Activated T-cell treated with anti-CD3 and anti-CD28 coated beads for 1 hour (primary cell): ENCODE measurements at regions not wholly inside any gene's neighbourhood (a gene's known extent, or its start where the extent isn't known, plus 50 kb on each side); places are given as distances from the start of the nearest gene placed in this dataset.
"Not testable (repeated sequence)": the region's sequence is repeated elsewhere in the genome, so short reads cannot be mapped to it uniquely, and the experiment has no call there.

Experiments
- DNase-seq: peaks from one replicate; pipeline ENCODE4 v3.0.0-alpha.2; 2020; ENCODE audit warnings: low read depth

DNA sequence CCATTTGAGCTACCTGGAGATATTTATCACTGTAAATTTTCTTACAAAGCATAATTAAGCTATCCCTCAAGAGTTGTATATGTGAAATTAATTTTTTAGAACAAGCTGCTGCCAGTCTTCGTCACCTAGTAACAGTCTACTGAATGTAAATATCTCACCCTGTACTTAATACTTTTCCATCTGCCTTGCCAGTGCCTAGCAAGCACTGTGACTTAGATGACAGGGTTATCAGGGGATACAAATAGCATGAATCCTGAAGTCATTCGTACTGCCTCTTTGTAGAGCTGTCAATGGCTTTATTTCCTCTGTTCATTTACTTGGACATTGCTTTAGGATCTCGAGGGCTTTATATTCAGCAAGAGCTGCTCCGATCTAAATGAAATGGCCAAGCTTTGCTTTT, 763.6 kb downstream of the ADCYAP1 start:
- DNase-seq = no peak

DNA sequence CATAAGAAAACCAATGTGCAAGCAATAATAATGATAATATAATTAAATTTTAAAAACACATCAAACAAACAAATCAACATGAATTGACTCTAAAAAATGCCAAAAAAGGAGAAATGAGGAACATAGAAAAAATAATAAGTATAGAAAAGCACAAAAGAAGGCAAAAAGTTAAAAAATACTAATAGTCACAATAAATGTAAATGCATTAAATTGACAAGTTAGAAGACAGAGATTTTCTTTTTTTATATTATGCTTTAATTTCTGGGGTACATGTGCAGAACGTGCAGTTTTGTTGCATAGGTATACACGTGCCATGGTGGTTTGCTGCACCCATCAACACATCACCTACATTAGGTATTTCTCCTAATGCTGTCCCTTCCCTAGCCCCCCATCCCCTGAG, 767.0 kb downstream of the ADCYAP1 start:
- DNase-seq = not testable (repeated sequence)

DNA sequence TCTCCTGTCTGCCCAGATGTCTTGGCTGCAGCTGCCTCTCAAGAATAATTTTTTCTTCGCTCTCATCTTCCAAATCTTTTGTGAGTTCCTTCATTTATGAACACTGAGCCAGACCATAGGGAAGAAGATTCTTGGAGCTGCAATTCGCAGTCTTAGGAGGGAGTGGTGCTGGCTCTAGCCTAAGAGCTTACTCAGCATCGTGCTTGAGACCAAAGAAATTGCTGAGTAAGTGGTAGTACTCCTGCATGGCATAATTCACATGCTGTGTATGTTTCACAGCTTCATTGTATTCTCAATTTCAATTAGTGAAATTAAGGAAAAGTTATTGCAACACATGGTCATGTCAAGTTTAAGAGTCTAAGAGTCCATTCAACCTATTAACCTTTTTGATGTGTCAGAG, 771.7 kb downstream of the ADCYAP1 start:
- no peak for DNase-seq

DNA sequence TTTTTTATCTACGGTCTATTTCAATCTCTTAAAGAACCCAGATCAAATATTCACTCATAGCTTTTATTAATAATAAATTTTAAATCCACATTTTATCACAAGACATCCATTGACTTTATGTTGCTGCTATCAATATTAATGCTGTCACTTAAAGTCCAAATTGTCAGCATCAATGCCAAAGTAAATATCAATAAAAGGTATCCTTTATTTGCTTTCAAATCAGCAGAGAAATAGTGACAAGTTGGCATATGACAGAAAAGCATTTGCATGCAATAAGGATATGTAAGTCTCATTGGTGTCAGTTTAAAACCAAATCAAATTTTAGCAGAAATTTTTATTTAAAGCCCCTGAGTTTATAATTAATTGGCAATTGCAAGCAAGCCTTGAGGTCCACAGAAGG, 775.4 kb downstream of the ADCYAP1 start:
- no peak for DNase-seq

DNA sequence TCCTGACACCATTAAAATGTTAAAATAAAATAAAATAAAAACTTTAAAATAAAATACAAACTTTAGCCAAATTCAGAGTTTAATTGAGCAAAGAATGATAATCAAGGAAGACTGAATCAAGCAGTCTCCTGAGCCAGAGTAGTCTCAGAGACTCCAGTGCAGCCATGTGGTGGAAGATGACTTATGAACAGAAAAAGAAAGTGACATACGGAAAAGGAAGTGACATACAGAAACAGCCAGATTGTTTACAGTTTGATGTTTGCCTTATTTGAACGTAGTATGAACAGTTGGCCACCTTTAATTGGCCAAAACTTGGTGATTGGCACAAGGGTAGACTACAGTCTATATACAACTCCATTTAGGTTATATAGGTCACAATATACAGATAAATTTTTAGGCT, 787.2 kb downstream of the ADCYAP1 start:
- no peak for DNase-seq

DNA sequence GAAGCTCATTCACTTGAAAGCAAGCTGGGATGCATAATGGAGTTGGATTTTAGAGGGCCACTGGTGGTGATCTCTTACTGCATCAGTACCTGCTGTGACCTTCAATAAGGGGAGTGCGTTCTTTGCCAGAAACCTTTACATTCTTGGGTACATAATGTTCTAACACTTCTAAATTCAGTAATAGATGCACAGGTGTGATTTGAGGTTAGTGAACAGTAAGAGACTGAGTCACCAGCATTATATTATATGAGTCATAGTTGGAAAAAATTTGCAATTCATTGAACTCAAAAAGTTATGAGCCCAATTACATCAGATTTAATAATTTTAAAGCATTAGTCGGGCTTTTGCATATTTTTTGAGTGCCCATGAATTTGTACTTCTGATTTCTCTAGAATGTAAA, 803.3 kb downstream of the ADCYAP1 start:
- no peak for DNase-seq

DNA sequence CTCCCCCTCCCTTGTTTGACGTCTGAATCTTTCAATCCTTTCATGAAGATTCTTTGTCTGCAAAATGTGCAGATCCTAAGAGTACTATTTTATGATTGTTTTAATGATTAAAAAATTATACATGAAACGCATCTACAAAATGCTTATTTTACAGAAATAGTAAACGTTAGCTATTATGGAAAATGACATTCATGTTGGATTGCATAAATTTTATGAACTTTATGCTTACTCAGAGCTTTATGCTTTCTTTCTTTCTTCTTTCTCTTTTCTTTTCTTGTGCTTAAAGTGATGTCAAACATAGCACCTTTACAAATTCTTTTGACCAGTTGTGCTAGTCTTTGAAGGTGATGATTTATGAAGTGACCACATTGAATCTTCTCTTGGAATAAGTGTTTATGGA, 805.4 kb downstream of the ADCYAP1 start:
- no peak for DNase-seq

DNA sequence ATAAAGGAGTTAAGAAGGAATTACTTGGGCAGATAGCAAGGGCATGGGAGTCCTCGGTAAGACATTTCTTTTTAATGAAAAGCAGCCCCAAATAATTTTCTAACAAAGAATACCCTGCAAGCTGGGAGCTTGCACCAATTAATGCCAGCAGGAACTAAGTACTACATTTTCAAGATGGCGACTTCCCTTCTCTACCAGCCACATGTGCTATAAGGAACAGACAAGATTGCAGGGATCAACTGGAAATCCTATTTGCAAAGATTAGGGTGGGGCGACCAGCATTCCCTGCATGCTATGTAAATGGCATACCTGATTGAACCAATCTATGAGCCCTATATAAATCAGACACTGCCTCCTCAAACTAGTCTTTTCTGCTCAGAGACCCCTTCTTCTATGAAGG, 827.5 kb downstream of the ADCYAP1 start:
- no peak for DNase-seq

DNA sequence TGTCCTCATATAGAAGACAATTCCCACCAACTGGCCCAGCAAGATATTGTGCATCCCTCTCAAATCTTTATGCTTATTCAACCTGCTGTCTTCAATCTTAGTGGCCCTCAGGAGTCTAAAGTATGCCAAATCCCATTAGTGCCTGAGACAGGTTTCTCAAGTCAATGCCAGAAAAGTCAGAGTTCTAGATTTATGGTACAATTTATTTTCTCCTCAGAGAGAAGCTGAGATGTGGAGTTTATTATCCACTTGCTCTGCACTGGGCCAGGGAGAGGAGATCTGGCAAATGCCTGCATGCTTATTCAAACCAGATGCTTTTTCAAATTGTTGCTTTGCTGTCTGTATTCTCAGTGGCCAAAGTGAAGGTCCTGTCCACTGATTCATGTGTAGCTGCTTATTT, 825.2 kb downstream of the METTL4 start:
- DNase-seq = no peak

DNA sequence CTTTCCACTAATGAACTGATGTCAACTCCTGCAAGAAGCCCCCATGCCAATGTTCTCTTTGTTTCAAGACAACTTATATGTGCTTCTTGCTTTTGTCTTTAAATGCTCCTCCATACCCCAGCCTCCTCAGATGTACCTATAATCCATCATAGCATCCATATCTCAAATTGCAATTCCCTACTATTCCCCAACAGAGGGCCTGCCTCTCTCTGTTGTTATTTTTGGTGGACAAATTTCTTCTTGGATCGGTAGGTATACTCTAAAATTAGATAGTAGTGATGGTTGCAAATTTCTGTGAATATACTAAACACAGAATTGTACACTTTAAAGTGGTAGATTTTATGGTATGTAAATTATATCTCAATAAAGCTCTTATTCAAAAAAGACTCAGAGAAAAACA, 820.1 kb downstream of the METTL4 start:
- DNase-seq = no peak

DNA sequence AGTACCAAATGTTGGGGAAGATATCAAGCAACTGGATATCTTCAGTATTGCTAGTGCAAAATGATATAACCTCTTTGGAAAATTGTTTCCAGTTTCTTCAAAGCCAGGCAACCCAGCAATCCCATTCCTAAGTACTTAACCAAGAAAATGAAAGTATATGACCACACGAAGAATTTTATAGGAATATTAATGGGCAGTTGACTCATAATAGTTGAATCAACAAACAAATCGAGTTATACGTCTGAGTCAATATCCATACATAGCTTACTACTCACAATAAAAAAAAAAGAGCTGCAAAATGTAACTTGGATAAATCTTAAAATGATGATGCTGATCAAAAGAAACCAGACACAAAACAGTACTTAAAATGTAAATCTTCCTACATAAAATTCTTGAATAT, 810.4 kb downstream of the METTL4 start:
- no peak for DNase-seq

DNA sequence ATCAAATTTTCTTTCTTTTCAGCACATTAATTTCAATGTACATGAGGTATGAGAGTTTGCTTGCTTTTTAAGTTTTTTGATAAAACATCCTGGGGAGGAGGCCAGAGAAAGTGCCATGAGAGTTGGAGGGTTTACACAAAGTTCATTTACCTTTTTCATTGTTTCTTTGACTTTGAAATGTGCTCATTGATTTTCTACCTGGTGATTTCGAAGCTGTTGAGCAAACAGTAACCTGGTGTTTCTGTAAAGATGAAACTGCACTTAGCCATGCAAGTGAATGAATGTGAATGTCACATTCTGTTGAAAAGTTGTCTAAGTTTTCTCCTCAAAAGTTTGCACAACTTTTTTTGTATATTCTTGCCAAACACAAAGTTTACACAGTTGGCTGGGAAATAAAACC, 797.0 kb downstream of the METTL4 start:
- DNase-seq = no peak

DNA sequence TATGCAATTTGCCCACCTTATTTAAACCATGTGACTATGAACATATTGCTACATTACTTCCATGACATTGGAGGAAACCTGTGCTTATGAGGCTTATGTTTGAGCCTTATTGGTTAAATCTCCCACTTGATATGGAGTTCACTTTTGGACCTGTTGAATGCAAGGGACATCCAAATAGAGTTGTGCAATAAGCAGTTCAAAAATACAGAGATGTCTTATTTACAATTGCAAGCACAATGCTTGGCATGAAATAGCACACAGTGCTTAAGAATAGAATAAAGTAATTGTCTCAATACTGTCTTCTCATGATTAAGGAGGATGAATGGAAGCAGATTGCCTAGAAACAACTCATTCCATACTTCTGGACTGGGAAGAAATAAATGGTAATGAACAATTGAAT, 793.5 kb downstream of the METTL4 start:
- DNase-seq = no peak

DNA sequence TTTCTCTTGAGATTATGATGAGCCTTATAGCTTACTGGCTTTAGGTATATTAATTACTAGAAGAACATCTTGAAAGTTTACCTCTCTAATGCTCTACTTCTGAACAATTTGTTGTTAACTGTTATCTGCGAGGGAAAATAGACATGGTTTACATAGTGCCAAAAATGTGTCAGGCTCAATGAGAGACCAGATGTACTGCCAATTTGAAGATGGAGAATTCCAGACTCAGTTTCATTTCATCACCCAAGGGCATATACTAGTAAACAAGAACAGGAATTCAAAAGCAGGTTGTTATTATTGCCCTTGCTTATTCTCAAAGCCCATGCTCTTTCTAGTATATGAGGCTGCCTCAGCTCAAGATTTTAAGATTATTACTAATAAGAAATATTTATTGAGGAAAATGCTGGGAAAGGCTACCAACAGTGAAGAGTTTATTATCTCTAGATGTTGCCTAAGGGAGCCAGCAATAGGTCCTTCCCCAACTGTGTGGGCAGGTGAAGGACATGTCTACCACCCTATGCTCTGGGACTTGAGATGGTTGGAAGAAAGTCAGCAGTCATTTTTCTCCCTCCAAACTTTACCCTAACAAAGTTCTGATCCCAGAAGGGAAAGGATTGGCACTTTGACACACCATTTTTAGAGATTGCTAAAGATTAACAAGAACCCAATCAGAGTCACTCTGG, 792.7 kb downstream of the METTL4 start:
- DNase-seq = no peak

DNA sequence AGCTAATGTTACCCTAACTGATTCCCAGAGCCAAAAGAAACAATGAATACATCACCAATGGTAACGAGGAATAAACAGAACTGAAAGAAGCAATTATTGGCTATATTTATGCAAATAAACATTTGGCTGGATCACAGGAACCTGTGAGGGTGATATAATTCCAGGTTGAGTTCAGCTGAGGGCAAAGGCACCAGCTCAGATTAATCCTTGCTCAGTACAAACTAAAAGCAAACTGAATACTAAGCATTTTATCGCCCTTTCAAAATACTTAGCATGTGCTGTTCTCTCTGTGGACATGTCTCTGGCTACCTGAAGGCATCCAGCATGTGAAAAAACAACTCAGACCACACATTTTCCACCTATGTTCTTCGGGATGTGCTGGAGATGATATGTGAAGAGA, 791.7 kb downstream of the METTL4 start:
- no peak for DNase-seq

DNA sequence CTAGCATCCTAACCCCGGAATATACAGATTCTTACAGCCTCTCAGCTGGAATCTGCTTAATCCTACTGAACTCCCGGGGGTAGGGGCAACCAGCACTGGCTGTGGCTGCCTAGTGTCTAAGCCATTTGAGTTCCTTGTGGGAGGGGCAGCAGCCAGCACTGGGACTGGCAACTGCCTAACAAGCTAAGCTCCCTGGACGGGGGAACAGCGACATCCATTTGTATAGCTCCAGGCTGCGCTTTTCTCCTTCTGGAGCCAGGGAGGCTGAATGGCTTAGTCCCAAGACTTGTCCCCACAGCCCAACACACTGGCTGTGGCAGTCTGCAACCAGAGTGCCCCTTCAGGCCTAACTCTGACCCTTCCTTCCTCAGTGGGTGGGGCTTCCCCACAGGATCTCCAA, 787.2 kb downstream of the METTL4 start:
- no peak for DNase-seq

DNA sequence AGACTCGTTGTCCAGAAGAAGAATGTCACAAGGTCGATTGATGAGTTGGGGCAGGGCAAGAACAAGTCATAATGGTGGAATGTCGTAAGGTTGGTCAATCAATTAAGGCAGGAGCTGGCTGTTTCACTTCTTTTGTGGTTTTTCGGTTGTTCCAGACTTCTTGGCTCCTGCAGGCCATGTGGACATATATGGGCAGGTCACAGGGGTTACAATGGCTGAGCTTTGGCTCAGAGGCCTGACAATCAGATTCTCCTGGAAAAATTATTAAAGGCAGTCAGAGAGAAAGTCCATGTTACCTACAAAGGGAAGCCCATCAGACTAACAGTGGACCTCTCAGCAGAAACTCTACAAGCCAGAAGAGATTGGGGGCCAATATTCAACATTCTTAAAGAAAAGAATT, 785.3 kb downstream of the METTL4 start:
- not testable (repeated sequence) for DNase-seq

DNA sequence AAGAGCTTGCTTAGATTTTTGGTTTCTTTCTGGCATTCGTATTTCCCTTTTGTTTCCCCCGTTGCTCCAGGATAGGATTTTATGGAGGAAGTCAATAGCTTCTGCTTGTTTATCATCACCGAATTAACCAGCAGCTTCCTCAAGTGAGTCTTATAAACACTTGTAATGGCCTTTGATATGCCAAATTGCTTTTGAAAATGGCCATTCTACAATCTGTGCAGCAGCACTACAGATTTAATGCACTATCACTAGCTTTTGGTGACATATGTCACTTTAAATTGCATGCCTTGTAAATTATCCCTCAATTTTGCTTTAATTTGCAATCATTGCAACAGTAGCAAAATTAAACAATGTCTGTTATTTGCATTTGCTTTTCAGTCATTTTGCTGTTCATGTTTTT, 774.7 kb downstream of the METTL4 start:
- no peak for DNase-seq

DNA sequence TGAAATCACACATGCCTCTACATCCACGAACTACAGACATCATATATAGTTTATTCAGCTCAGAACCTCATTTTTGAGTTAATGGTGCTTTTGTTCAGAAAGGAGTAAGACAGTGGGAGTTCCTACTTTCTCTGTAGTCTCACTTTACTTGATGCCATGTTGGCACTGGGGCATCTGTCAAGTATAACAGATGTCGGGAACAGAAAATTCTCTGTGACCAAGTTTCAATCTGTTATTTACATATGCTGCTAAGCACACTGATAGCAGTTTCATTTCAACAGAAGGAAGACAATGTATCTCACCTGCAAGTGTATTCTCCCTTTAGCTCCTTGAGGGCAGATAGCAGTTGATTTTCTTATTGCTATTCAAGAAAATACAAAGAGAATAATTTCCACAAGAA, 774.1 kb downstream of the METTL4 start:
- no peak for DNase-seq

DNA sequence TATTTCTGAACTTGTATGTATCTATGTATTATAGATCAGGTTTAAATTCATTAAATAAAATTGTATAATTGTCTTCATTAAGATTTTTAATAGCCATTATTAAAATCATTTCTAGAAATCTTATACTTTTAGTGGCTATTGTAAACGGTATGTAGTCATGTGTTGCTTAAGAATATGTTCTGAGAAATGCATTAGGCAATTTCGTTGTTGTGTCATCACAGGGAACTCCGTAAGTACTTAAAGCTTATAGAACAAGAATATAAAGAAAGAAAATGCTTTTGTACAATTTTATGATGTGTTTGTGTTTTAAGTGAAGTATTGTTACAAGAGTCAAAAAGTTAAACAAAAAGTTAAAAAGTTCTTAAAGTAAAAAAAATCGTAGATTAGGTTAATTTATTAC, 765.8 kb downstream of the METTL4 start:
- no peak for DNase-seq

DNA sequence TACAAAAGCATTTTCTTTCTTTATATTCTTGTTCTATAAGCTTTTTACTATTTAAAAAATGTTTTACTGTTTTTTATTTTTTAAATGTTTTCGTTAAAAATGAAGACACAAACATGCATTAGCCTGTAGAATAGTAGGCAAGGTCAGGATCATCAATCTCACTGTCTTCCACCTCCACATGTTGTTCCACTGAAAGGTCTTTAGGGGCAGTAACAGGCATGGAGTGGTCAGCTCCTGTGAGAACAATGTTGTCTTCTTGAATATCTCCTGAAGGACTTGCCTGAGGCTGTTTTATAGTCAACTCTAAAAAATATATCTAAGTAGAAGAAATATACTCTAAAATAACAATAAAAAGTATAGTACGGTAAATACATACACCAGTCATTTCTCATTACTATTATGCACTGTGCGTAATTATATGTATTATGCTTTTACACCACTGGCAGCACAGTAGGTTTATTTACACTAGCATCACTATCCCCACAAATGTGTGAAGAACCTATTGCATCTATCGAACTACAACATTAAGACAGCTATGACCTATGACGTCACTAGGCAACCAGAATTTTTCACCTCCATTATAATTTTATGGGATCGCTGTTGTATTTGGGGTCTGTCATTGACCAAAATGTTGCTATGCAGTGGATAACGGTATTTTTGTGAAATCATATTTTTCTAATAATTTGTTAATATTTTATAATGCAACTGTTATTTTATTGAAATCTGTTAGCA, 764.3 kb downstream of the METTL4 start:
- no peak for DNase-seq

DNA sequence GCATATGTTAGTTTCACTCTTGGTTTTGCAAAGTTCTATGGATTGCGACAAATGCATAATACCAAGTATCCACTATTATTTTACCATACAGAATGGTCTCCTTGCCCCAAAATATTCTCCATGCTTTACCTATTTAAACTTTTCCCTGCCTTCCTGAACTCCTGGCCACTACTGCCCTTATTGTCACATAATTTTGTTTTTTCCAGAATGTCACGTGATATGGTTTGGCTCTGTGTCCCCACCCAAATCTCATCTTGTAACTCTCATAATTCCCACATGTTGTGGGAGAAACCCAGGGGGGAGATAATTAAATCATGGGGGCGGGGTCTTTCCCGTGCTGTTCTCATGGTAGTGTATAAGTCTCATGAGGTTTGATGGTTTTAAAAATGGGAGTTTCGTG, 760.0 kb downstream of the METTL4 start:
- no peak for DNase-seq

DNA sequence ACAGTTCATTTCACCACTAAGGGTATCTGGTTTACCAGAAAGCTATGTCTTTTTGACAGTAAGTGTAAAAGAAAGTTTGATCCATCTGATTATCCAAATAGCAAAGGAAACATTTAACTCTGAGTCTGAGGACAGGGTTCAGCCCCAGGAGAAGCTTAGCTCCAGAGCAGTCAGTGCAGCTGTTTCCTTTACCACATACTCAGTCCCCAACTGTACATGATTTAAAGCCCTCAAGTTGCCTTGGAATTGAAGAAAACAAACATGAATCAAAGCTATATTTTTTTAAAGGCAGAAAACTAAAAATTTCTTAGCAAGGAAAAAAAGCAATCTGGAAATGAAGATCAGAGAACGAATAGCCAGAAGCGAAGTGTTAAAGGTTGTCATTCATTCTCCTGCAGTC, 746.0 kb downstream of the METTL4 start:
- DNase-seq = no peak

DNA sequence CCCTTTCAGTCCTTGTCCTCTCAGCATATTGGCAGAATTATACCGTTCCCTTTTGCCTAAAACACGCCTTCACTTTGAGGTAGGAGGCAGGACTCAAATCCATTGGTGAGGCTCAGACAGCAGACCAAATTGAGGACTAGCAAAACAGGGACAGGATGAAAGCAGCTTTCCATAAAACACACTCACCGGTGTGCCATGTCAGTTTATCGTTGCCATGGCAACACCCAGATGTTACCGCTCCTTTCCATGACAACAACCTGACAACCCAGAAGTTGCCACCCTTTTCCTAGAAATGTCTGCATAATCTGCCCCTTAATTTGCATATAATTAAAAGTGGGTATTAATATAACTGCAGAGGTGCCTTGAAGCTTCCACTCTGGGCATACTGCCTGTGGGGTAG, 730.4 kb downstream of the METTL4 start:
- no peak for DNase-seq
